ENCODE measurements at regions not wholly inside any gene's neighbourhood (a gene's known extent, or its start where the extent isn't known, plus 50 kb on each side); places are given as distances from the start of the nearest gene placed in this dataset.
A peak's percentile ranks its signal among the peaks of the same experiment; 100 is the strongest.
"Not testable (repeated sequence)": the region's sequence is repeated elsewhere in the genome, so short reads cannot be mapped to it uniquely, and the experiment has no call there.

GRCh38 chr1:112818990-112819689, 104.0 kb upstream of the PPM1J start:
- DNase-seq, result peak; percentile 73

GRCh38 chr1:112817555-112818373, 102.6 kb upstream of the PPM1J start:
- DNase-seq, result no peak

GRCh38 chr1:112815376-112815775, 100.2 kb upstream of the PPM1J start:
- no peak for DNase-seq

- DNase-seq, result not testable (repeated sequence)
Measured at GRCh38 chr1:112814645-112815044, 99.5 kb upstream of the PPM1J start.

- DNase-seq, result no peak
Measured at GRCh38 chr1:112808861-112809684, 93.9 kb upstream of the PPM1J start.

- no peak for DNase-seq
Measured at GRCh38 chr1:112807999-112808398, 92.9 kb upstream of the PPM1J start.

- DNase-seq, result no peak
Measured at GRCh38 chr1:112807117-112807516, 92.0 kb upstream of the PPM1J start.

- DNase-seq, result no peak
Measured at GRCh38 chr1:112806090-112806642, 91.0 kb upstream of the PPM1J start.

- DNase-seq, result no peak
Measured at GRCh38 chr1:112805155-112805853, 90.2 kb upstream of the PPM1J start.

GRCh38 chr1:112803906-112804762, 89.0 kb upstream of the PPM1J start:
- no peak for DNase-seq

- DNase-seq, result no peak
Measured at GRCh38 chr1:112800289-112800688, 85.2 kb upstream of the PPM1J start.

- DNase-seq, result no peak
Measured at GRCh38 chr1:112798292-112798691, 83.2 kb upstream of the PPM1J start.

GRCh38 chr1:112797224-112797623, 82.1 kb upstream of the PPM1J start:
- DNase-seq, result no peak

GRCh38 chr1:112794654-112795239, 79.6 kb upstream of the PPM1J start:
- no peak for DNase-seq

GRCh38 chr1:112793631-112794565, 78.8 kb upstream of the PPM1J start:
- no peak for DNase-seq

GRCh38 chr1:112791723-112792104, 76.6 kb upstream of the PPM1J start:
- no peak for DNase-seq

- DNase-seq, result no peak
Measured at GRCh38 chr1:112790920-112791722, 76.0 kb upstream of the PPM1J start.

GRCh38 chr1:112788561-112788960, 73.4 kb upstream of the PPM1J start:
- no peak for DNase-seq

GRCh38 chr1:112788054-112788453, 72.9 kb upstream of the PPM1J start:
- no peak for DNase-seq
